CD14-positive monocyte (primary cell): ENCODE measurements at regions not wholly inside any gene's neighbourhood (a gene's known extent, or its start where the extent isn't known, plus 50 kb on each side); places are given as distances from the start of the nearest gene placed in this dataset.

Experiments
- DNase-seq, 3 donors: peaks; one replicate each; pipeline ENCODE4 v3.0.0-alpha.2; 2011 to 2022
- H2AFZ ChIP-seq: 2 replicates; pipeline ENCODE4 v1.6.0; 2012; ENCODE audit warnings: mild to moderate bottlenecking, low read depth, low read length, inconsistent platforms; ENCODE audit not compliant: insufficient read depth, poor library complexity, severe bottlenecking
- H3K27ac ChIP-seq, 2 donors: 1 replicate in 1 of 2; 2 replicates in 1 of 2; pipeline ENCODE4 v1.5.1; 2012 to 2013; ENCODE audit warnings: low read length in 2 of 2, control low read depth in 1 of 2, inconsistent platforms in 1 of 2, low read depth in 1 of 2, mild to moderate bottlenecking in 1 of 2
- H3K27me3 ChIP-seq, 2 donors: one replicate each; pipeline versions ENCODE4 v1.6.0 to v1.6.1; 2011 to 2013; ENCODE audit warnings: low read length in 2 of 2; ENCODE audit not compliant: control insufficient read depth in 2 of 2, insufficient read depth in 2 of 2
- H3K36me3 ChIP-seq, 2 donors: replicated peaks in 1 of 2; 1 replicate in 1 of 2; 2 replicates in 1 of 2; pipeline versions ENCODE4 v1.5.1 to v1.6.1; 2012 to 2013; ENCODE audit warnings: low read length in 2 of 2, control low read depth in 1 of 2, inconsistent platforms in 1 of 2, mild to moderate bottlenecking in 1 of 2; ENCODE audit not compliant: insufficient read depth in 2 of 2, control insufficient read depth in 1 of 2
- H3K4me1 ChIP-seq, 2 donors: 1 replicate in 1 of 2; 2 replicates in 1 of 2; pipeline versions ENCODE4 v1.5.1 to v1.6.1; 2012 to 2013; ENCODE audit warnings: low read length in 2 of 2, control low read depth in 1 of 2, inconsistent platforms in 1 of 2, mild to moderate bottlenecking in 1 of 2, moderate library complexity in 1 of 2; ENCODE audit not compliant: insufficient read depth in 2 of 2, control insufficient read depth in 1 of 2
- H3K4me2 ChIP-seq: replicated peaks from 2 replicates; pipeline ENCODE3; 2012; ENCODE audit warnings: low read length, moderate library complexity, mild to moderate bottlenecking; ENCODE audit not compliant: poor library complexity, severe bottlenecking; ENCODE audit errors: extremely low read depth
- H3K4me3 ChIP-seq, 3 experiments: fragments of 200-600 bp in 1 of 3; sonication (generic) in 1 of 3; replicated peaks in 1 of 3; 1 replicate in 2 of 3; 2 replicates in 1 of 3; pipeline ENCODE4 v1.5.1; 2011 to 2013; ENCODE audit warnings: low read length in 3 of 3, mild to moderate bottlenecking in 3 of 3, control low read depth in 2 of 3, low read depth in 2 of 3, inconsistent platforms in 1 of 3, moderate library complexity in 1 of 3
- H3K79me2 ChIP-seq: 2 replicates; pipeline ENCODE4 v1.6.0; 2012; ENCODE audit warnings: mild to moderate bottlenecking, control low read depth, inconsistent platforms, low read length, moderate library complexity; ENCODE audit not compliant: insufficient read depth
- H3K9ac ChIP-seq: 2 replicates; pipeline ENCODE4 v1.6.0; 2017; ENCODE audit warnings: low read length, mild to moderate bottlenecking; ENCODE audit not compliant: insufficient read depth, poor library complexity, severe bottlenecking
- H3K9me3 ChIP-seq, 2 donors: replicated peaks in 1 of 2; 1 replicate in 1 of 2; 2 replicates in 1 of 2; pipeline versions ENCODE4 v1.5.1 to v1.6.1; 2012 to 2013; ENCODE audit warnings: low read length in 2 of 2, control low read depth in 1 of 2; ENCODE audit not compliant: control insufficient read depth in 1 of 2, insufficient read depth in 1 of 2
- H4K20me1 ChIP-seq: 2 replicates; pipeline ENCODE4 v1.6.0; 2012; ENCODE audit warnings: mild to moderate bottlenecking, low read length, control low read depth, moderate library complexity; ENCODE audit not compliant: insufficient read depth
- H3K27ac Mint-ChIP-seq, 7 donors: one replicate each; pipeline ENCODE4 v1.8.0; 2020; ENCODE audit warnings: mild to moderate bottlenecking in 7 of 7, mixed read lengths in 7 of 7, moderate library complexity in 6 of 7, inconsistent platforms in 2 of 7
- H3K27me3 Mint-ChIP-seq, 3 donors: one replicate each; pipeline ENCODE4 v1.8.0; 2021 to 2022; ENCODE audit warnings: low read depth in 3 of 3, mild to moderate bottlenecking in 3 of 3, mixed read lengths in 3 of 3, moderate library complexity in 3 of 3, inconsistent platforms in 1 of 3
- H3K36me3 Mint-ChIP-seq, 2 donors: one replicate each; pipeline ENCODE4 v1.8.0; 2020; ENCODE audit warnings: mixed read lengths in 2 of 2, inconsistent platforms in 1 of 2, mild to moderate bottlenecking in 1 of 2
- H3K4me1 Mint-ChIP-seq: one replicate; pipeline ENCODE4 v1.8.0; 2020; ENCODE audit warnings: mild to moderate bottlenecking, mixed read lengths
- H3K4me3 Mint-ChIP-seq, 2 donors: one replicate each; pipeline ENCODE4 v1.8.0; 2020; ENCODE audit warnings: mild to moderate bottlenecking in 2 of 2, mixed read lengths in 2 of 2, moderate library complexity in 1 of 2
- H3K9me3 Mint-ChIP-seq, 7 donors: one replicate each; pipeline ENCODE4 v1.8.0; 2020 to 2022; ENCODE audit warnings: mixed read lengths in 7 of 7, mild to moderate bottlenecking in 6 of 7, moderate library complexity in 6 of 7, inconsistent platforms in 2 of 7
- WGBS: methylation state at CpG from one replicate; pipeline ENCODE4 v1.1.5; 2013; ENCODE audit warnings: missing lambda C conversion rate; ENCODE audit not compliant: insufficient coverage; 5-methylcytosine and 5-hydroxymethylcytosine counted together
- intact Hi-C, 2 donors: fragments of 100-400 bp; cut with micrococcal nuclease; formaldehyde crosslinking; loops; one replicate each; pipeline versions ENCODE4 v1.15.0 to v1.15.1; 2023
- TF ChIP-seq, protein P1 (sequence below): fragments of 200-600 bp; IDR thresholded peaks from one replicate; pipeline ENCODE4 v1.8.0; 2022; ENCODE audit warnings: antibody characterized with exemption, mild to moderate bottlenecking

DNA sequence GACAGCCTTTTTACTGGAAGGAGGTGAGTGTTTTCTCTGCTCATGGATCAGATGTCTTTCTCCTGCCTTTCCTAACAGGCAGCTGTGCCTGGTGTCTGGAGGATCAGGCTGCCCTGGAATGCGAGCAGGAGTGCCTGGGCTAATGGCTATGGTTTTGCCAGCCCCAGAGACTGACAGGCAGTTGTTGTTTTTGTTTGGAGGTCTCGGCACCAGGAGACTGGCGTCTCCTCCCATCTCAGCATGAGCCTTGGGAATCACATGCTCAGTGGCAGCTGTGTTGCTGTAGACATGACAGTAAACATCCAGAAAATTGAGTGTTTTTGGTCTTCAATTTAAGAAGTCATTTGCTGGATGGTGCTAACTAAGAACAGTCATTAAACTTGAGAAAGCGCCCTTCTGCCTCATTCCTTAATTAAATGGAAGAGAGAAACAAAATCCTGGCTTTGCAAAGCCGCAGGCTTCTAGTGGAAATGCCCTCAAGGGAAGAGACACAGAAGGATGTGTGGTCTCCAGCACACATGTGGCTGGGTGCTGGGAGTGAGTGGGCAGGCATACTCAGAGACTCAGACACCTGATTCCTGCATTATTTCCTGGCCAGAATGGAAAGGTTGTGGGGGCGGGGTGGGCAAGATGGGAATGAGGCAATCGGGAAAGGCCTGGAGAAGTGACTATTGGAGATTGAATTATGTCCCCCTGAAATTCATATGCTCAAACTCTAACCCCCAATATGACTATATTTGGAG lies 97.0 kb upstream of the NMNAT3 start:
- Histone ChIP-seq H3K27ac (no peak overlapping the region), H4K20me1 (no peaks in the 10 kb centered on the region), H3K4me3 (no peak overlapping the region), H3K9ac (no peak overlapping the region), H3K4me2 (no peak overlapping the region), H3K4me1 (no peaks in the 10 kb centered on the region), H3K36me3 (no peaks in the 10 kb centered on the region), H2AFZ (no peak overlapping the region), H3K9me3 (no peaks in the 10 kb centered on the region), H3K79me2 (no peaks in the 10 kb centered on the region), H3K27me3 (no peaks in the 10 kb centered on the region)
- Mint-ChIP-seq H3K4me3 (no peak overlapping the region), H3K27me3 (peaks cover 4 to 9% (median 5%) of the 10 kb centered on the region in 3 donors), H3K36me3 (no peaks in the 10 kb centered on the region), H3K27ac (no peak overlapping the region), H3K9me3 (peaks cover 0 to 1% (median 0%) of the 10 kb centered on the region in 7 donors), H3K4me1 (no peaks in the 10 kb centered on the region)
- no peak for DNase-seq
- TF ChIP-seq, protein P1, sequence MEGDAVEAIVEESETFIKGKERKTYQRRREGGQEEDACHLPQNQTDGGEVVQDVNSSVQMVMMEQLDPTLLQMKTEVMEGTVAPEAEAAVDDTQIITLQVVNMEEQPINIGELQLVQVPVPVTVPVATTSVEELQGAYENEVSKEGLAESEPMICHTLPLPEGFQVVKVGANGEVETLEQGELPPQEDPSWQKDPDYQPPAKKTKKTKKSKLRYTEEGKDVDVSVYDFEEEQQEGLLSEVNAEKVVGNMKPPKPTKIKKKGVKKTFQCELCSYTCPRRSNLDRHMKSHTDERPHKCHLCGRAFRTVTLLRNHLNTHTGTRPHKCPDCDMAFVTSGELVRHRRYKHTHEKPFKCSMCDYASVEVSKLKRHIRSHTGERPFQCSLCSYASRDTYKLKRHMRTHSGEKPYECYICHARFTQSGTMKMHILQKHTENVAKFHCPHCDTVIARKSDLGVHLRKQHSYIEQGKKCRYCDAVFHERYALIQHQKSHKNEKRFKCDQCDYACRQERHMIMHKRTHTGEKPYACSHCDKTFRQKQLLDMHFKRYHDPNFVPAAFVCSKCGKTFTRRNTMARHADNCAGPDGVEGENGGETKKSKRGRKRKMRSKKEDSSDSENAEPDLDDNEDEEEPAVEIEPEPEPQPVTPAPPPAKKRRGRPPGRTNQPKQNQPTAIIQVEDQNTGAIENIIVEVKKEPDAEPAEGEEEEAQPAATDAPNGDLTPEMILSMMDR = no peak
- intact Hi-C loops = no loop called here
- WGBS = 56% methylated on average over 4 of the region's 7 CpGs

DNA sequence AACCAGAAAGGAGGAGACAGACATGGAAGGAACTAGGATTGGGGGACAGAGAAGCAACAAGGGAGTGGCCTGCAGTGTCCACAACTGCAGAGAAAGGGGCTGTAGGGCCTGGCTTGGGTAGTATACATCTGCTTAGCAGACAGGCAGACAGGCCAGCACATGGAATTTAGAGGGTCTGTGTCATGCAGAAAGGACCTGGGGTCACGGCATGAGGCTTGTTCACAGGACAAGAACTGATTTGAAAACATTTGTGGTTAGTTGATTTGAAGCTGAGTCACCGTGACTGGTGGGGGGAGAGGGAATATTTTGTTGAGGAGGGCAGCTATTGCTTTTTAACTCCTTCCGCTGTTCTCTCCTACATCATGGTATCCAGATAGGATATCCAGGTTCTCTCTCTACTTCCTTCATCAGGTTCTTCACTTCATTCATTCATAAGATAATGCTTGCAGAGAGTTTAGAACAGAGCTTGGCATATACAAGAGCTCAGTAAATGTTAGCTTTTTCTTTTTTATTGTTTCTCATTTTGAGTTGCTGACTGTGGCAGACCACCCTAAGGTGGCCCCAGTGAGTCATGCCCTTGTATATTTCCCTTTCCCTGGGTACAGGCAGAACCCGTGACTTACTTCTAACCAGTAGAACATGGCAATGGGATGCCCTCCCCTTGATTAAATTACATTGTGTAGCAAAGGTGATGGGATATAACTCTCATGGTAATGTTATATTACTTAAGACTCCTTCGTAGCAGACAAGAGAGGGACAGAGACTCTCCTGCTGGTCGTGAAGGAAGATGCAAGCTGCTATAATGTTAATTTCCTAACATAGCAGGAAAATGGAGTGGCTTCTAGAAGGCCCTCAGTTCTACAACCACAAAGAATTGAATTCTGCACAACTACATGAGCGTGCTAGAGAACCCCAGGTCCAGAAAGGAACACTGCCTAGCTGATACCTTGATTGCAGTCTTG lies 95.0 kb upstream of the NMNAT3 start:
- H3K4me2 ChIP-seq = no peak overlapping the region

More for the DNA sequence above, 95.0 kb upstream of the NMNAT3 start:
- Histone ChIP-seq H2AFZ (no peak overlapping the region), H3K27me3 (no peaks in the 10 kb centered on the region), H3K4me3 (no peak overlapping the region), H3K79me2 (no peaks in the 10 kb centered on the region), H3K4me1 (no peaks in the 10 kb centered on the region), H4K20me1 (no peaks in the 10 kb centered on the region), H3K9ac (no peak overlapping the region), H3K36me3 (no peaks in the 10 kb centered on the region), H3K9me3 (no peaks in the 10 kb centered on the region), H3K27ac (no peak overlapping the region)
- H3K36me3 Mint-ChIP-seq = no peaks in the 10 kb centered on the region
- H3K4me3 Mint-ChIP-seq = no peak overlapping the region
- no peaks in the 10 kb centered on the region for H3K4me1 Mint-ChIP-seq
- 30% methylated on average over 2 of the region's 7 CpGs for WGBS
- no peak for DNase-seq
- H3K27ac Mint-ChIP-seq = no peak overlapping the region
- no peaks in the 10 kb centered on the region for H3K9me3 Mint-ChIP-seq
- TF ChIP-seq, protein P1 = no peak
- peaks cover 2 to 7% (median 3%) of the 10 kb centered on the region in 3 donors for H3K27me3 Mint-ChIP-seq
- intact Hi-C loops = no loop called here
